ENCODE measurements at regions not wholly inside any gene's neighbourhood (a gene's known extent, or its start where the extent isn't known, plus 50 kb on each side); places are given as distances from the start of the nearest gene placed in this dataset.

DNA sequence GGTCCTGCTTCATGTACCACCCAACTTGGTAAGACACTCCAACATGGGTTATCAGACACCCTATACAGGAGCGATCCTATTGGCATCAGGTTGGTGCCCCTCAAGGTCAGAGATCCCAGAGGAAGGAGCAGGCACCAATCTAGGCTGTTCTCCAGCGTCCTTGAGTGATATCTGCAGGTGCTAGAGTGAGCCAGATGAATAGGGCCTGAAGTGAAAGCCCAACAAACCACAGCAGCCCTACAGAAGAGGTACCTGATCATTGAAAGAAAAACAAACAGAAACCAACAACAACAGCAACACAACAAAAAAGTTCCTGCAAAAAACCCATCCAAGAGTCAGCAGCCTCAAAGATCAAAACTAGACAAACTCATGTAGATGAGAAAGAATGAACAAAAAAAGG lies 584.8 kb downstream of the HINT1 start:
- TF ChIP-seq, protein P1, sequence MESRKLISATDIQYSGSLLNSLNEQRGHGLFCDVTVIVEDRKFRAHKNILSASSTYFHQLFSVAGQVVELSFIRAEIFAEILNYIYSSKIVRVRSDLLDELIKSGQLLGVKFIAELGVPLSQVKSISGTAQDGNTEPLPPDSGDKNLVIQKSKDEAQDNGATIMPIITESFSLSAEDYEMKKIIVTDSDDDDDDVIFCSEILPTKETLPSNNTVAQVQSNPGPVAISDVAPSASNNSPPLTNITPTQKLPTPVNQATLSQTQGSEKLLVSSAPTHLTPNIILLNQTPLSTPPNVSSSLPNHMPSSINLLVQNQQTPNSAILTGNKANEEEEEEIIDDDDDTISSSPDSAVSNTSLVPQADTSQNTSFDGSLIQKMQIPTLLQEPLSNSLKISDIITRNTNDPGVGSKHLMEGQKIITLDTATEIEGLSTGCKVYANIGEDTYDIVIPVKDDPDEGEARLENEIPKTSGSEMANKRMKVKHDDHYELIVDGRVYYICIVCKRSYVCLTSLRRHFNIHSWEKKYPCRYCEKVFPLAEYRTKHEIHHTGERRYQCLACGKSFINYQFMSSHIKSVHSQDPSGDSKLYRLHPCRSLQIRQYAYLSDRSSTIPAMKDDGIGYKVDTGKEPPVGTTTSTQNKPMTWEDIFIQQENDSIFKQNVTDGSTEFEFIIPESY (IDR thresholded peaks at IDR 0.05): no peak
- TF ChIP-seq, protein P2, sequence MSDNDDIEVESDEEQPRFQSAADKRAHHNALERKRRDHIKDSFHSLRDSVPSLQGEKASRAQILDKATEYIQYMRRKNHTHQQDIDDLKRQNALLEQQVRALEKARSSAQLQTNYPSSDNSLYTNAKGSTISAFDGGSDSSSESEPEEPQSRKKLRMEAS (IDR thresholded peaks at IDR 0.05; ENCODE audit: low read depth, low read length): no peak
- TF ChIP-seq, protein P3, sequence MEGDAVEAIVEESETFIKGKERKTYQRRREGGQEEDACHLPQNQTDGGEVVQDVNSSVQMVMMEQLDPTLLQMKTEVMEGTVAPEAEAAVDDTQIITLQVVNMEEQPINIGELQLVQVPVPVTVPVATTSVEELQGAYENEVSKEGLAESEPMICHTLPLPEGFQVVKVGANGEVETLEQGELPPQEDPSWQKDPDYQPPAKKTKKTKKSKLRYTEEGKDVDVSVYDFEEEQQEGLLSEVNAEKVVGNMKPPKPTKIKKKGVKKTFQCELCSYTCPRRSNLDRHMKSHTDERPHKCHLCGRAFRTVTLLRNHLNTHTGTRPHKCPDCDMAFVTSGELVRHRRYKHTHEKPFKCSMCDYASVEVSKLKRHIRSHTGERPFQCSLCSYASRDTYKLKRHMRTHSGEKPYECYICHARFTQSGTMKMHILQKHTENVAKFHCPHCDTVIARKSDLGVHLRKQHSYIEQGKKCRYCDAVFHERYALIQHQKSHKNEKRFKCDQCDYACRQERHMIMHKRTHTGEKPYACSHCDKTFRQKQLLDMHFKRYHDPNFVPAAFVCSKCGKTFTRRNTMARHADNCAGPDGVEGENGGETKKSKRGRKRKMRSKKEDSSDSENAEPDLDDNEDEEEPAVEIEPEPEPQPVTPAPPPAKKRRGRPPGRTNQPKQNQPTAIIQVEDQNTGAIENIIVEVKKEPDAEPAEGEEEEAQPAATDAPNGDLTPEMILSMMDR (IDR thresholded peaks at IDR 0.05 in 2 of 3, conservative IDR thresholded peaks at IDR 0.05 in 1 of 3; ENCODE audit: control insufficient read depth in 2 of 3, extremely low read depth in 1 of 3, insufficient read depth in 1 of 3, low read depth in 3 of 3, low read length in 3 of 3): no peak
- no peak for TF ChIP-seq POLR2A (IDR thresholded peaks at IDR 0.05; ENCODE audit: low read depth, low read length)
- no peak for TF ChIP-seq TARDBP (IDR thresholded peaks at IDR 0.05; ENCODE audit: borderline replicate concordance)
- TF ChIP-seq POLR2AphosphoS2 (IDR thresholded peaks at IDR 0.05; ENCODE audit: low read depth, low read length): no peak
- TF ChIP-seq ZSCAN29 (IDR thresholded peaks at IDR 0.05): no peak
- no peak for TF ChIP-seq FOXM1 (IDR thresholded peaks at IDR 0.05; ENCODE audit: low read depth, low read length)
- TF ChIP-seq RCOR1 (conservative IDR thresholded peaks at IDR 0.05; ENCODE audit: low read depth, low read length): no peak
- TF ChIP-seq RFX5 (IDR thresholded peaks at IDR 0.05; ENCODE audit: low read depth, low read length): no peak
